ENCODE measurements at regions not wholly inside any gene's neighbourhood (a gene's known extent, or its start where the extent isn't known, plus 50 kb on each side); places are given as distances from the start of the nearest gene placed in this dataset.

DNA sequence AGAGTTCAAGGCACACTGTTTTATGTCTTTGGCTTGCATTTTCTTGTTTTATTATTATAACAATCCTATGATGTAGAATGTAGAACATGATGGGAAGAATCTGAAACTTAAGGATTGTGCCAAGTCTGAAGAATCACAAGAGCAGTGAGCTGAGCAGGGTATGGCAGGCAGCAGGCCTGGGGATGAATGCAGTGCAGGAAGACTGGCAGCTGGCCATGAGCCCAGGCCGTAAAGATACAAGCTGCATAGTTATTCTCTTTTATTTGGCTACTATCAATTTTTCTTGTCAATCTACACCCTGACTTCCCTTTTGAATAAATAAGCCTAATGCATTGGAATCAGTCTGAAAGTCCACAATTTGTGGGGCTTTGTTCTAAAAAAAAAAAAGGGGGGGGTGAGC, 89.6 kb upstream of the ARPP21 start:
- no peak for DNase-seq (ENCODE audit: low read depth)

DNA sequence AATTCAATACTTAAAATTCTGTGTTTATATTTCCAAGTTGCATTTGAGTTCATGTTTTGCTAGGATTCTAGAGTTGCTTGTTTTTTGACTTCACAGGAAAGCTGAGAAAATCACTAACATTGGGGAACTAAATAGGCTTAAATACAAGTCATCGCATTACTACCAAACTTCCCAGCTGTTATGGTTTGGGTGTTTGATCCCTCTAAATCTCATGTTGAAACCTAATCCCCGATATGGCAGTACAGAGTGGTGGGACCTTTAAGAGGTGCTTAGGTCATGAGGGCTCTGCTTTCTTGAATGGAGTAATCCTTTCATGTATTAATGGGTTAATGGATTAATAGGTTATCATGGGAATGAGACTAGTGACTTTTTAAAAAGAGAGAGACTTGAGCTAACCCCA, 77.2 kb upstream of the ARPP21 start:
- TF ChIP-seq, protein P1, sequence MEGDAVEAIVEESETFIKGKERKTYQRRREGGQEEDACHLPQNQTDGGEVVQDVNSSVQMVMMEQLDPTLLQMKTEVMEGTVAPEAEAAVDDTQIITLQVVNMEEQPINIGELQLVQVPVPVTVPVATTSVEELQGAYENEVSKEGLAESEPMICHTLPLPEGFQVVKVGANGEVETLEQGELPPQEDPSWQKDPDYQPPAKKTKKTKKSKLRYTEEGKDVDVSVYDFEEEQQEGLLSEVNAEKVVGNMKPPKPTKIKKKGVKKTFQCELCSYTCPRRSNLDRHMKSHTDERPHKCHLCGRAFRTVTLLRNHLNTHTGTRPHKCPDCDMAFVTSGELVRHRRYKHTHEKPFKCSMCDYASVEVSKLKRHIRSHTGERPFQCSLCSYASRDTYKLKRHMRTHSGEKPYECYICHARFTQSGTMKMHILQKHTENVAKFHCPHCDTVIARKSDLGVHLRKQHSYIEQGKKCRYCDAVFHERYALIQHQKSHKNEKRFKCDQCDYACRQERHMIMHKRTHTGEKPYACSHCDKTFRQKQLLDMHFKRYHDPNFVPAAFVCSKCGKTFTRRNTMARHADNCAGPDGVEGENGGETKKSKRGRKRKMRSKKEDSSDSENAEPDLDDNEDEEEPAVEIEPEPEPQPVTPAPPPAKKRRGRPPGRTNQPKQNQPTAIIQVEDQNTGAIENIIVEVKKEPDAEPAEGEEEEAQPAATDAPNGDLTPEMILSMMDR (conservative IDR thresholded peaks at IDR 0.05; ENCODE audit: low read length) = no peak
- H3K4me3 ChIP-seq (ENCODE audit: low read length) = no peak overlapping the region
- no peak for DNase-seq (ENCODE audit: low read depth)

More for the DNA sequence above, 89.6 kb upstream of the ARPP21 start:
- H3K4me3 ChIP-seq (ENCODE audit: low read length) = no peak overlapping the region
- TF ChIP-seq, protein P1 (conservative IDR thresholded peaks at IDR 0.05; ENCODE audit: low read length) = no peak

DNA sequence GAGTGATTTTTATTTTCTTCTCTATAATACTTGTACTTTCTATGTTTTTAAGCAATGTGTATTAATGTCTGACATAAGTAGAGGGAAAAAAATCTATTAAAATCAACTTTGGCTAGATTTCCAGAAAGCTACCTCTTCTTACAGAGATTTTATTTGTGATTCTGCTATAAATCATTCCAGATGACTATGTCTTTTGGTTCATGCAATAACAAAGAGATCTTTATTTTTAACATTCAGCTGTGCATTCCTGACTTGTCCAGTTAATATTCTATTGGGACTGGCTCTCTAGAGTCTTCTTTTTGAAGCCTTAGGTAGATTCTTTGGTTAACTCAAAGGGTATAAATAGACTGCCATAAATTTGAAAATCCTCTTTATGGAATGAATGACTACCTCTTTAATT, 74.3 kb upstream of the ARPP21 start:
- no peak overlapping the region for H3K4me3 ChIP-seq (ENCODE audit: low read length)
- TF ChIP-seq, protein P1 (conservative IDR thresholded peaks at IDR 0.05; ENCODE audit: low read length) = no peak
- DNase-seq (ENCODE audit: low read depth) = no peak

Measured in AG10803 (cell line).